ENCODE measurements at regions not wholly inside any gene's neighbourhood (a gene's known extent, or its start where the extent isn't known, plus 50 kb on each side); places are given as distances from the start of the nearest gene placed in this dataset.

- Histone ChIP-seq H3K4me1 (ENCODE audit: control insufficient read depth, extremely low read depth, insufficient read depth, low read length) (no peaks in the 10 kb centered on the region), H3K9me3 (replicated peaks; ENCODE audit: control insufficient read depth, insufficient read depth, low read length) (no peaks in the 10 kb centered on the region), H3K9ac (replicated peaks; ENCODE audit: extremely low read depth, insufficient read depth, low read length) (no peak overlapping the region), H3K27me3 (ENCODE audit: control insufficient read depth in 2 of 2, insufficient read depth in 2 of 2, low read length in 2 of 2) (no peaks in the 10 kb centered on the region), H3K79me2 (ENCODE audit: control insufficient read depth, insufficient read depth, low read length) (no peaks in the 10 kb centered on the region), H3K27ac (ENCODE audit: insufficient read depth, low read depth, low read length) (no peak overlapping the region), H3K4me2 (ENCODE audit: insufficient read depth, low read length) (no peak overlapping the region), H3K4me3 (replicated peaks in 1 of 3; ENCODE audit: insufficient read depth in 1 of 3, low read depth in 1 of 3, low read length in 3 of 3) (no peak overlapping the region), H2AFZ (ENCODE audit: low read depth, low read length) (no peak overlapping the region), H3K9me1 (replicated peaks; ENCODE audit: control insufficient read depth, extremely low read depth, insufficient read depth, low read length) (peaks cover 2% of the 10 kb centered on the region), H3K36me3 (ENCODE audit: control insufficient read depth in 2 of 2, extremely low read depth in 1 of 2, insufficient read depth in 2 of 2, low read length in 2 of 2) (no peaks in the 10 kb centered on the region), H4K20me1 (replicated peaks; ENCODE audit: control insufficient read depth, extremely low read depth, insufficient read depth, low read length) (no peaks in the 10 kb centered on the region)
- FAIRE-seq, result no peak
- no peak for DNase-seq (ENCODE audit: low read depth, low spot score)
- dilution Hi-C loops (cut with MboI; ENCODE audit: extremely low pct_ligation_motif_present, low sequenced_read_pairs) (no loop called here), intact Hi-C loops (cut with micrococcal nuclease) (no loop called here)
- ChIA-PET POLR2A (no interaction called here), CTCF (no interaction called here)
- TF ChIP-seq POLR2AphosphoS5 (IDR thresholded peaks at IDR 0.05; ENCODE audit: insufficient read depth, low read depth, low read length) (no peak), MYC (IDR thresholded peaks at IDR 0.05; ENCODE audit: low read depth, low read length) (no peak), JUN (IDR thresholded peaks at IDR 0.05; ENCODE audit: borderline replicate concordance, insufficient read depth, insufficient read length, low read depth) (no peak), EZH2 (IDR thresholded peaks at IDR 0.05; ENCODE audit: borderline replicate concordance, low read depth, low read length, severe bottlenecking) (no peak), MAX (IDR thresholded peaks at IDR 0.05; ENCODE audit: insufficient read depth, insufficient read length) (no peak), GATA2 (IDR thresholded peaks at IDR 0.05; ENCODE audit: insufficient read depth, insufficient read length, low read depth, low read length) (no peak), FOS (IDR thresholded peaks at IDR 0.05; ENCODE audit: borderline replicate concordance, insufficient read depth, low read length) (no peak), POLR2A (IDR thresholded peaks at IDR 0.05; ENCODE audit: low read depth, low read length) (no peak)
- TF ChIP-seq, protein P1, sequence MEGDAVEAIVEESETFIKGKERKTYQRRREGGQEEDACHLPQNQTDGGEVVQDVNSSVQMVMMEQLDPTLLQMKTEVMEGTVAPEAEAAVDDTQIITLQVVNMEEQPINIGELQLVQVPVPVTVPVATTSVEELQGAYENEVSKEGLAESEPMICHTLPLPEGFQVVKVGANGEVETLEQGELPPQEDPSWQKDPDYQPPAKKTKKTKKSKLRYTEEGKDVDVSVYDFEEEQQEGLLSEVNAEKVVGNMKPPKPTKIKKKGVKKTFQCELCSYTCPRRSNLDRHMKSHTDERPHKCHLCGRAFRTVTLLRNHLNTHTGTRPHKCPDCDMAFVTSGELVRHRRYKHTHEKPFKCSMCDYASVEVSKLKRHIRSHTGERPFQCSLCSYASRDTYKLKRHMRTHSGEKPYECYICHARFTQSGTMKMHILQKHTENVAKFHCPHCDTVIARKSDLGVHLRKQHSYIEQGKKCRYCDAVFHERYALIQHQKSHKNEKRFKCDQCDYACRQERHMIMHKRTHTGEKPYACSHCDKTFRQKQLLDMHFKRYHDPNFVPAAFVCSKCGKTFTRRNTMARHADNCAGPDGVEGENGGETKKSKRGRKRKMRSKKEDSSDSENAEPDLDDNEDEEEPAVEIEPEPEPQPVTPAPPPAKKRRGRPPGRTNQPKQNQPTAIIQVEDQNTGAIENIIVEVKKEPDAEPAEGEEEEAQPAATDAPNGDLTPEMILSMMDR (IDR thresholded peaks at IDR 0.05; ENCODE audit: extremely low read depth in 1 of 2, insufficient read depth in 1 of 2, low read depth in 1 of 2, low read length in 2 of 2), result no peak
- no TSS peak for BruUV-seq (replicated peaks)
Measured at GRCh38 chr12:90504806-90505205, 450.2 kb downstream of the CCER1 start.
